ENCODE measurements at regions not wholly inside any gene's neighbourhood (a gene's known extent, or its start where the extent isn't known, plus 50 kb on each side); places are given as distances from the start of the nearest gene placed in this dataset.

GRCh38 chr18:35789543-35789942 lies 182.9 kb upstream of the RMP24 start:
- TF ChIP-seq CTCF (IDR thresholded peaks at IDR 0.05) (no peak), EZH2 (IDR thresholded peaks at IDR 0.05) (no peak)

All from neural progenitor cell (in vitro differentiated cells).